ENCODE measurements at regions not wholly inside any gene's neighbourhood (a gene's known extent, or its start where the extent isn't known, plus 50 kb on each side); places are given as distances from the start of the nearest gene placed in this dataset.

DNA sequence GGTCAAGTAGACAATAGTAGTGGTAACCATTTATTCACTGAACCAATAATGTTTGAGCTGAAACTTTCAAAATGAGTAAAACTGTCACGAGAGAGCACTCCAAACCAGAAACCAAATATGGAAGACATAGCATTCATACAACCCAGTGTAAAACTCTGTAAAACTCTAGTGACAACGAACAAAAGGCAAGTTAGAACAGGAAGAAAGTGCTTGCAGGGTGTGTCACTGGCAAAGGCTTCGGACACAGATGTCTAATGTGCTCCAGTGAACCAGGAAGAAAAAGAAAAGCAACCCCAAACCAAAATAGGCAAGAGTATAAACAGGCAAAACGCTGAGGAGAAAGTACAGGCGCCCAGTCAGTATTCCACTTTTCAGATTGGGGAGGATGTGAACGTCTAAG is 79.3 kb upstream of the FZD10 start:
- TF ChIP-seq, protein P1, sequence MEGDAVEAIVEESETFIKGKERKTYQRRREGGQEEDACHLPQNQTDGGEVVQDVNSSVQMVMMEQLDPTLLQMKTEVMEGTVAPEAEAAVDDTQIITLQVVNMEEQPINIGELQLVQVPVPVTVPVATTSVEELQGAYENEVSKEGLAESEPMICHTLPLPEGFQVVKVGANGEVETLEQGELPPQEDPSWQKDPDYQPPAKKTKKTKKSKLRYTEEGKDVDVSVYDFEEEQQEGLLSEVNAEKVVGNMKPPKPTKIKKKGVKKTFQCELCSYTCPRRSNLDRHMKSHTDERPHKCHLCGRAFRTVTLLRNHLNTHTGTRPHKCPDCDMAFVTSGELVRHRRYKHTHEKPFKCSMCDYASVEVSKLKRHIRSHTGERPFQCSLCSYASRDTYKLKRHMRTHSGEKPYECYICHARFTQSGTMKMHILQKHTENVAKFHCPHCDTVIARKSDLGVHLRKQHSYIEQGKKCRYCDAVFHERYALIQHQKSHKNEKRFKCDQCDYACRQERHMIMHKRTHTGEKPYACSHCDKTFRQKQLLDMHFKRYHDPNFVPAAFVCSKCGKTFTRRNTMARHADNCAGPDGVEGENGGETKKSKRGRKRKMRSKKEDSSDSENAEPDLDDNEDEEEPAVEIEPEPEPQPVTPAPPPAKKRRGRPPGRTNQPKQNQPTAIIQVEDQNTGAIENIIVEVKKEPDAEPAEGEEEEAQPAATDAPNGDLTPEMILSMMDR (conservative IDR thresholded peaks at IDR 0.05; ENCODE audit: low read depth, low read length), result no peak
- TF ChIP-seq EZH2 (IDR thresholded peaks at IDR 0.05; ENCODE audit: borderline replicate concordance, low read depth, low read length, poor library complexity, severe bottlenecking), result no peak

Data from A673 (cell line).